HEK293T (cell line): ENCODE measurements at regions not wholly inside any gene's neighbourhood (a gene's known extent, or its start where the extent isn't known, plus 50 kb on each side); places are given as distances from the start of the nearest gene placed in this dataset.
"Not testable (repeated sequence)": the region's sequence is repeated elsewhere in the genome, so short reads cannot be mapped to it uniquely, and the experiment has no call there.

ENCODE experiments used
- CTCF ChIA-PET: fragments of 350-600 bp; formaldehyde crosslinking; extraction: SDS; loops from one replicate; lab custom pipeline; 2021; ENCODE audit warnings: antibody characterized with exemption, inconsistent platforms; lab: Yijun Ruan, JAX
- POLR2A ChIA-PET: fragments of 350-600 bp; formaldehyde crosslinking; extraction: SDS; loops from one replicate; lab custom pipeline; 2020; ENCODE audit warnings: antibody characterized with exemption, inconsistent platforms; lab: Yijun Ruan, JAX
- DNase-seq: peaks from one replicate; pipeline ENCODE4 v3.0.0; 2012; ENCODE audit warnings: mixed read lengths; ENCODE audit errors: extremely low spot score
- ARNT ChIP-seq: fragments of 450-650 bp; IDR thresholded peaks from 2 replicates; pipeline ENCODE4 v1.6.1; 2017; ENCODE audit warnings: mild to moderate bottlenecking
- BHLHE40 ChIP-seq: fragments of 450-650 bp; IDR thresholded peaks from 2 replicates; pipeline ENCODE4 v1.6.1; 2016; ENCODE audit warnings: mild to moderate bottlenecking, moderate library complexity, borderline replicate concordance
- CTBP1 ChIP-seq: fragments of 450-650 bp; IDR thresholded peaks from 2 replicates; pipeline ENCODE4 v1.6.1; 2016; ENCODE audit warnings: borderline replicate concordance
- ELF4 ChIP-seq: fragments of 450-650 bp; IDR thresholded peaks from 2 replicates; pipeline ENCODE4 v1.6.1; 2017; ENCODE audit warnings: antibody characterized with exemption
- FOXA1 ChIP-seq: fragments of 450-650 bp; IDR thresholded peaks from 2 replicates; pipeline ENCODE4 v1.6.1; 2016; ENCODE audit warnings: mild to moderate bottlenecking
- FOXK2 ChIP-seq: fragments of 450-650 bp; IDR thresholded peaks from 2 replicates; pipeline ENCODE4 v1.6.1; 2016; ENCODE audit warnings: mild to moderate bottlenecking
- FOXM1 ChIP-seq: fragments of 450-650 bp; IDR thresholded peaks from 2 replicates; pipeline ENCODE4 v1.6.1; 2017; ENCODE audit warnings: mild to moderate bottlenecking, borderline replicate concordance
- HDGF ChIP-seq: fragments of 450-650 bp; IDR thresholded peaks from 2 replicates; pipeline ENCODE4 v1.6.1; 2017; ENCODE audit warnings: antibody characterized with exemption, borderline replicate concordance
- L3MBTL2 ChIP-seq: fragments of 450-650 bp; conservative IDR thresholded peaks from 2 replicates; pipeline ENCODE4 v1.6.1; 2016; ENCODE audit warnings: mild to moderate bottlenecking
- LEF1 ChIP-seq: fragments of 450-650 bp; IDR thresholded peaks from 2 replicates; pipeline ENCODE4 v1.6.1; 2017; ENCODE audit warnings: mild to moderate bottlenecking, borderline replicate concordance
- NFRKB ChIP-seq: fragments of 450-650 bp; IDR thresholded peaks from 2 replicates; pipeline ENCODE4 v1.6.1; 2016; ENCODE audit warnings: mild to moderate bottlenecking, moderate library complexity
- SP1 ChIP-seq: fragments of 450-650 bp; IDR thresholded peaks from 2 replicates; pipeline ENCODE4 v1.6.1; 2017
- SUZ12 ChIP-seq: fragments of 450-650 bp; IDR thresholded peaks from 2 replicates; pipeline ENCODE4 v1.6.1; 2016; ENCODE audit warnings: mild to moderate bottlenecking
- TARDBP ChIP-seq: fragments of 450-650 bp; IDR thresholded peaks from 2 replicates; pipeline ENCODE4 v1.6.1; 2016
- ZNF384 ChIP-seq: fragments of 450-650 bp; IDR thresholded peaks from 2 replicates; pipeline ENCODE4 v1.6.1; 2016
- TF ChIP-seq, protein P1 (sequence below): fragments of 450-650 bp; IDR thresholded peaks from 2 replicates; pipeline ENCODE4 v1.6.1; 2016

- CTCF ChIA-PET = interaction anchor here (0.6 kb wide), 1 partner anchor 55 kb away, joined by 9 read pairs; no protein-coding TSS in a partner anchor
- TF ChIP-seq NFRKB (no peak), LEF1 (no peak), BHLHE40 (no peak), TARDBP (no peak), FOXK2 (no peak), SP1 (no peak), ELF4 (no peak), HDGF (no peak), L3MBTL2 (no peak)
- TF ChIP-seq, protein P1, sequence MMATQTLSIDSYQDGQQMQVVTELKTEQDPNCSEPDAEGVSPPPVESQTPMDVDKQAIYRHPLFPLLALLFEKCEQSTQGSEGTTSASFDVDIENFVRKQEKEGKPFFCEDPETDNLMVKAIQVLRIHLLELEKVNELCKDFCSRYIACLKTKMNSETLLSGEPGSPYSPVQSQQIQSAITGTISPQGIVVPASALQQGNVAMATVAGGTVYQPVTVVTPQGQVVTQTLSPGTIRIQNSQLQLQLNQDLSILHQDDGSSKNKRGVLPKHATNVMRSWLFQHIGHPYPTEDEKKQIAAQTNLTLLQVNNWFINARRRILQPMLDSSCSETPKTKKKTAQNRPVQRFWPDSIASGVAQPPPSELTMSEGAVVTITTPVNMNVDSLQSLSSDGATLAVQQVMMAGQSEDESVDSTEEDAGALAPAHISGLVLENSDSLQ = no peak
- POLR2A ChIA-PET = no interaction called here
- DNase-seq = no peak
Observed at GRCh38 chr2:7094231-7094741, 177.1 kb downstream of the RNF144A start.

DNA sequence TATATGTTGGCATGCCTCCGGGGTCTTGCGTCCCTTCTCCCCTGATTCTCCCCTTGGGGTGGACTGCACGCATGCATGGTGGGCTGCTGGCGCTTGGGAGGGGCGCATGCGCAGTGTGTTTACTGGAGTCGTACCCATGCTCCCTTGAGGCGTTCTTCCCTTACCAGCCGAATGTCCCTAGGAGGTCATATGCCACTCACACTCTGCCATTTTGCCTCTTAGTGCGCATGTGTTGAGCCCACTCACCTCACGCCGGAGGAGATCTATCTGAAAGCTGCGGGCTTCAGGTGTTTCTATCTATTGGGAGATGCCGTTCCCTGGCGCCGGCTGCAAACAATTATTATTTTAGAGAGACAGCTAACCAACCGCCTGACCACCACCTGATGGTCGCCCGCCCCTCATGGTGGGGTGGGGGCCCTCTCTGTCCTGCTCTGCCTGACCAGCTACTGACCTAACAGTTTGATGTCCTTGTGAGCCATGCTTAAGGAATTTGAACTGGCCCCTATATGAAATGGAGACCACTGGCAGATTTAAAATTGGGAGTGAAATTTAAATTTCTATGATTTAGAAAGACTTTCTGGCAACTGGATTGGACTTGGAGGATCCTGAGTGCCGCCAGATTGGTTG is 179.6 kb downstream of the RNF144A start:
- ChIA-PET POLR2A (no interaction called here), CTCF (interaction anchor here (1.0 to 1.4 kb wide), 2 partner anchors 12 to 36 kb away, joined by 3 read pairs; no protein-coding TSS in a partner anchor)
- TF ChIP-seq, protein P1 = no peak
- TF ChIP-seq SUZ12 (no peak), L3MBTL2 (no peak)
- no peak for DNase-seq

DNA sequence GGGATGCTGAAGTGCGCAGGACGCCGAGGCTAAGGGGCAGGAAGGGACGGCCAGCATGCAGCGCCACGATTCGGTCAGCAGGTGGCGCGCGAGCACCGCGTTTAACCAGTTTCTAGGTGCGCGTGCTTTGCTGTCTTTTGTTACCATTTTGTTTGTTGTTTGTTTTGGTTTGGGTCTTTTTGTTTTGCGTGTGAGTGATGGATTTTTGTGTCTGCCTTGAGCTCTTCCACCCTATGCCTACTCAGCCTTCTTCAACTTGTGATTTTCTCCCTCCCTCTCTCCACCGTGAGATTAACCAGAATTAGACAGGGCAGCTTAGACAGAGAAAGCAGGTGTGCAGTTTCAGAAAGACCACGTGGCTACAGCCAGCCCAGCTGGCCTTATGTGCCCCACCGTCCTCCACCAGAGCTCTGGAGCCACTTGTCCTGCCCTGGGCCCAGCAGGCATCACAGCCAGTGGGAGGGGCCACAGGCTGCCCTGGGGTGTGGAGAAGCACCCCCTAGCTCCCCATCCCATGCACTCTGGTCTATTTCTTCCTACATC is 180.2 kb downstream of the RNF144A start:
- TF ChIP-seq ELF4 (no peak), L3MBTL2 (0 out of 2 replicates have a peak, but pooled peaks have one; percentile 37), LEF1 (no peak)
- POLR2A ChIA-PET = no interaction called here
- CTCF ChIA-PET = interaction anchor here (1.0 to 1.4 kb wide), 2 partner anchors 13 to 36 kb away, joined by 3 read pairs; no protein-coding TSS in a partner anchor
- DNase-seq = peak; percentile 72

DNA sequence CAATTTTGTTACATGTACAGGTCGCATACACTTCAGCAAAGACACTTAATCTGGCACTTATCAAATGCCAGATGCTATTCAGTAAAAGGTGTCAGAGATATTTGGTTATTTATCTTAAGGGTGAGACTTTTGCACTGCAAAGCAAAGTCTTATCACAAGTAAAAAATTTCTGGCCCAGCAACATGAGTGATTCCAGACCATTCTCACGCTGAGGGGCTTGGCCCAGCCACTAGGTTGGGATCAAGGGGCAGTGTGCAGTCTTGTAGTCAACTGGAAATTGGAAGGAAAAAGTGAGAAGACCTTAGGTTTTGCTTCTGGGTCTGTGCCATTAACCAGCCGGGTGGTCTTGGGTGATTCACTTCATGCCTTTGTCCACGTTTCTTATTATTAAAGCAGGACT is 181.6 kb downstream of the RNF144A start:
- POLR2A ChIA-PET = no interaction called here
- CTCF ChIA-PET = interaction anchor here (1.0 kb wide), 1 partner anchor 202 kb away, joined by 3 read pairs; no protein-coding TSS in a partner anchor
- TF ChIP-seq SUZ12 (no peak), ELF4 (no peak)
- DNase-seq = no peak

GRCh38 chr2:7099687-7100086 is 182.5 kb downstream of the RNF144A start:
- POLR2A ChIA-PET, DNase-seq, CTCF ChIA-PET: not testable (repeated sequence)

DNA sequence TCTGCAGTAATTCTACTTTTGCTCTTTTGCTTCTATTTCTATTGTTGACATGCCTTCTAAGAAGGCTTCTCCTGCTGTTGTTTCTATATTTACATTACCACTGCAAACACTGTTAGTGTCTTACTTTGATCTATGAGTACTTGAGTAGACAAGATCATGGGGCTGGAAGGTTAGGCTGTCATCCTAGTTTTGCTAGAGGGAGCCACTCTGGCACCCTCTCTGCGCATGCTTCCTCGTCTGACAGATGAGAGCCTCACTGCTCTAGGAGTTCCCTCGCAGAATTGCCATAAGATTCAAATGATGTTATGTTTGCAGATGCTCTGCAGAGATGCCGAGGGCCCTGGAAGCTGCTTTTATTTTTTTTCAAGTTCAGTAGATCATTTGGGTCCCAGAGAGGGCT is 185.6 kb downstream of the RNF144A start:
- POLR2A ChIA-PET = no interaction called here
- no peak for TF ChIP-seq BHLHE40
- no peak for TF ChIP-seq FOXK2
- TF ChIP-seq HDGF = no peak
- no peak for TF ChIP-seq TARDBP
- TF ChIP-seq FOXA1 = no peak
- TF ChIP-seq FOXM1 = no peak
- TF ChIP-seq, protein P1 = no peak
- no peak for TF ChIP-seq LEF1
- no peak for TF ChIP-seq SP1
- no peak for TF ChIP-seq SUZ12
- TF ChIP-seq ELF4 = no peak
- no peak for TF ChIP-seq ZNF384
- no peak for TF ChIP-seq ARNT
- TF ChIP-seq NFRKB = no peak
- no peak for TF ChIP-seq L3MBTL2
- no peak for TF ChIP-seq CTBP1
- DNase-seq = no peak
- CTCF ChIA-PET = no interaction called here

GRCh38 chr2:7108792-7109532 is 191.8 kb downstream of the RNF144A start:
- TF ChIP-seq FOXM1 (no peak), SP1 (no peak), HDGF (no peak), NFRKB (no peak), BHLHE40 (no peak), FOXA1 (no peak), TARDBP (no peak), LEF1 (no peak), ARNT (no peak), SUZ12 (no peak), L3MBTL2 (no peak), FOXK2 (no peak), CTBP1 (no peak), ELF4 (no peak), ZNF384 (no peak)
- TF ChIP-seq, protein P1 = no peak
- POLR2A ChIA-PET = no interaction called here
- no peak for DNase-seq
- CTCF ChIA-PET = no interaction called here
